Duodenal mucosa (tissue), 2 donors: ENCODE measurements at regions not wholly inside any gene's neighbourhood (a gene's known extent, or its start where the extent isn't known, plus 50 kb on each side); places are given as distances from the start of the nearest gene placed in this dataset.

Experiments used
- H3K27ac ChIP-seq: one replicate; pipeline ENCODE4 v1.7.0; 2013; ENCODE audit warnings: low read depth, low read length
- H3K27me3 ChIP-seq, 2 donors: one replicate each; pipeline ENCODE4 v1.7.0; 2013; ENCODE audit warnings: low read length in 2 of 2, control low read depth in 1 of 2; ENCODE audit not compliant: insufficient read depth in 2 of 2, control insufficient read depth in 1 of 2
- H3K36me3 ChIP-seq, 2 donors: one replicate each; pipeline ENCODE4 v1.7.0; 2013; ENCODE audit warnings: low read length in 2 of 2, control low read depth in 1 of 2; ENCODE audit not compliant: insufficient read depth in 2 of 2, control insufficient read depth in 1 of 2
- H3K4me1 ChIP-seq, 2 donors: one replicate each; pipeline ENCODE4 v1.7.0; 2013; ENCODE audit warnings: low read length in 2 of 2, control low read depth in 1 of 2; ENCODE audit not compliant: insufficient read depth in 2 of 2, control insufficient read depth in 1 of 2
- H3K4me3 ChIP-seq, 2 donors: one replicate each; pipeline ENCODE4 v1.7.0; 2013; ENCODE audit warnings: low read length in 2 of 2, low read depth in 1 of 2
- H3K9ac ChIP-seq, 2 donors: one replicate each; pipeline ENCODE4 v1.7.0; 2013; ENCODE audit warnings: low read length in 2 of 2, low read depth in 1 of 2
- H3K9me3 ChIP-seq, 2 donors: one replicate each; pipeline ENCODE4 v1.7.0; 2013; ENCODE audit warnings: low read length in 2 of 2, control low read depth in 1 of 2; ENCODE audit not compliant: control insufficient read depth in 1 of 2

GRCh38 chr13:73599232-73600128, 534.7 kb downstream of the KLF12 start:
- no peaks in the 10 kb centered on the region for H3K4me1 ChIP-seq
- no peaks in the 10 kb centered on the region for H3K27me3 ChIP-seq
- H3K9me3 ChIP-seq: no peaks in the 10 kb centered on the region
- no peak overlapping the region for H3K27ac ChIP-seq
- no peak overlapping the region for H3K4me3 ChIP-seq
- H3K9ac ChIP-seq: no peak overlapping the region
- no peaks in the 10 kb centered on the region for H3K36me3 ChIP-seq

GRCh38 chr13:73598020-73598712, 536.0 kb downstream of the KLF12 start:
- Histone ChIP-seq H3K9me3 (no peaks in the 10 kb centered on the region), H3K36me3 (no peaks in the 10 kb centered on the region), H3K4me3 (no peak overlapping the region), H3K4me1 (peaks cover 0 to 3% of the 10 kb centered on the region in 2 donors), H3K27me3 (no peaks in the 10 kb centered on the region), H3K27ac (no peak overlapping the region), H3K9ac (no peak overlapping the region)

GRCh38 chr13:73596382-73596781, 537.6 kb downstream of the KLF5 start:
- Histone ChIP-seq H3K4me3 (no peak overlapping the region), H3K36me3 (no peaks in the 10 kb centered on the region), H3K9me3 (no peaks in the 10 kb centered on the region), H3K27ac (no peak overlapping the region), H3K4me1 (peaks cover 0 to 3% of the 10 kb centered on the region in 2 donors), H3K9ac (no peak overlapping the region), H3K27me3 (no peaks in the 10 kb centered on the region)

- Histone ChIP-seq H3K4me1 (peaks cover 0 to 3% of the 10 kb centered on the region in 2 donors), H3K27ac (no peak overlapping the region), H3K27me3 (no peaks in the 10 kb centered on the region), H3K9ac (no peak overlapping the region), H3K9me3 (no peaks in the 10 kb centered on the region), H3K4me3 (peak overlapping the region in 1 of 2 donors; percentile 36), H3K36me3 (no peaks in the 10 kb centered on the region)
Observed at GRCh38 chr13:73593199-73593765, 534.5 kb downstream of the KLF5 start.

- Histone ChIP-seq H3K9me3 (no peaks in the 10 kb centered on the region), H3K27me3 (no peaks in the 10 kb centered on the region), H3K27ac (no peak overlapping the region), H3K9ac (no peak overlapping the region), H3K36me3 (no peaks in the 10 kb centered on the region), H3K4me3 (no peak overlapping the region), H3K4me1 (peaks cover 0 to 3% of the 10 kb centered on the region in 2 donors)
Observed at GRCh38 chr13:73591861-73592260, 533.1 kb downstream of the KLF5 start.

GRCh38 chr13:73590795-73591194, 532.0 kb downstream of the KLF5 start:
- Histone ChIP-seq H3K4me3 (no peak overlapping the region), H3K27me3 (no peaks in the 10 kb centered on the region), H3K4me1 (peaks cover 0 to 3% of the 10 kb centered on the region in 2 donors), H3K9me3 (peaks cover 0 to 7% of the 10 kb centered on the region in 2 donors), H3K9ac (no peak overlapping the region), H3K27ac (no peak overlapping the region), H3K36me3 (no peaks in the 10 kb centered on the region)

GRCh38 chr13:73585236-73585635, 526.4 kb downstream of the KLF5 start:
- Histone ChIP-seq H3K27me3 (no peaks in the 10 kb centered on the region), H3K4me1 (peaks cover 0 to 2% of the 10 kb centered on the region in 2 donors), H3K9me3 (peaks cover 0 to 13% of the 10 kb centered on the region in 2 donors), H3K27ac (no peak overlapping the region), H3K4me3 (no peak overlapping the region), H3K36me3 (no peaks in the 10 kb centered on the region), H3K9ac (no peak overlapping the region)

- H3K4me3 ChIP-seq: no peak overlapping the region
- H3K9ac ChIP-seq: no peak overlapping the region
- peaks cover 0 to 13% of the 10 kb centered on the region in 2 donors for H3K9me3 ChIP-seq
- no peaks in the 10 kb centered on the region for H3K36me3 ChIP-seq
- no peaks in the 10 kb centered on the region for H3K27me3 ChIP-seq
- peaks cover under 1 to 9% of the 10 kb centered on the region in 2 donors for H3K4me1 ChIP-seq
- H3K27ac ChIP-seq: no peak overlapping the region
Observed at GRCh38 chr13:73583331-73583730, 524.5 kb downstream of the KLF5 start.

- Histone ChIP-seq H3K4me1 (peaks cover 9 to 12% of the 10 kb centered on the region in 2 donors), H3K9ac (no peak overlapping the region), H3K36me3 (no peaks in the 10 kb centered on the region), H3K27ac (no peak overlapping the region), H3K9me3 (peaks cover 0 to 5% of the 10 kb centered on the region in 2 donors), H3K27me3 (no peaks in the 10 kb centered on the region), H3K4me3 (no peak overlapping the region)
Observed at GRCh38 chr13:73580513-73581267, 521.9 kb downstream of the KLF5 start.
